Transverse colon (tissue), 4 donors: ENCODE measurements at regions not wholly inside any gene's neighbourhood (a gene's known extent, or its start where the extent isn't known, plus 50 kb on each side); places are given as distances from the start of the nearest gene placed in this dataset.

ENCODE experiments used
- DNase-seq: peaks from one replicate; pipeline ENCODE4 v3.0.0-alpha.2; 2019
- H3K27ac ChIP-seq, 4 donors: fragments of 200-600 bp; sonication (generic); 2 replicates each; pipeline ENCODE4 v1.5.1; 2016 to 2018; ENCODE audit warnings: inconsistent platforms in 4 of 4
- H3K27me3 ChIP-seq: fragments of 200-600 bp; sonication (generic); 2 replicates; pipeline ENCODE4 v1.5.1; 2017; ENCODE audit warnings: inconsistent platforms
- H3K36me3 ChIP-seq, 4 donors: fragments of 200-600 bp; sonication (generic); 2 replicates each; pipeline ENCODE4 v1.5.1; 2017 to 2019; ENCODE audit warnings: inconsistent platforms in 4 of 4
- H3K4me1 ChIP-seq, 4 donors: fragments of 200-600 bp; sonication (generic); 2 replicates each; pipeline ENCODE4 v1.5.1; 2017 to 2020; ENCODE audit warnings: inconsistent platforms in 4 of 4
- H3K4me3 ChIP-seq, 4 donors: fragments of 200-600 bp; sonication (generic); 1 replicate in 1 of 4; 2 replicates in 3 of 4; pipeline versions ENCODE4 v1.5.1 to v1.6.1; 2017 to 2019; ENCODE audit warnings: inconsistent platforms in 4 of 4
- H3K9me3 ChIP-seq, 2 donors: fragments of 200-600 bp; sonication (generic); 2 replicates each; pipeline ENCODE4 v1.5.1; 2017 to 2019; ENCODE audit warnings: inconsistent platforms in 2 of 2
- CTCF ChIP-seq, 5 experiments: fragments of 200-600 bp in 3 of 5; fragments of 450-650 bp in 2 of 5; sonication (generic) in 3 of 5; IDR thresholded peaks; 1 replicate in 2 of 5; 2 replicates in 3 of 5; pipeline ENCODE4 v1.5.1; 2016 to 2017; ENCODE audit warnings: antibody characterized with exemption in 5 of 5, inconsistent platforms in 3 of 5, mild to moderate bottlenecking in 2 of 5, moderate library complexity in 1 of 5
- EP300 ChIP-seq: sonication (generic); formaldehyde crosslinking; IDR thresholded peaks from one replicate; pipeline ENCODE4 v1.6.1; 2017; ENCODE audit warnings: antibody characterized with exemption, low read depth
- POLR2A ChIP-seq: fragments of 450-650 bp; IDR thresholded peaks from one replicate; pipeline ENCODE4 v1.6.1; 2016; ENCODE audit warnings: antibody characterized with exemption, mild to moderate bottlenecking, moderate library complexity
- POLR2AphosphoS5 ChIP-seq, 3 donors: sonication (generic); formaldehyde crosslinking; IDR thresholded peaks; one replicate each; pipeline ENCODE4 v1.6.1; 2016; ENCODE audit warnings: antibody characterized with exemption in 3 of 3
- WGBS, 2 donors: methylation state at CpG; one replicate each; pipeline ENCODE4 v1.1.5; 2018; ENCODE audit warnings: low coverage in 1 of 2; 5-methylcytosine and 5-hydroxymethylcytosine counted together
- in situ Hi-C, 4 donors: fragments of 200-750 bp; cut with MboI; loops; one replicate each; pipeline versions ENCODE4 v1.15.0 to v1.15.1; 2017; ENCODE audit warnings: low sequenced_read_pairs in 3 of 4, low pct_ligation_motif_present in 1 of 4, low pct_unique_long_range_greater_than_20kb in 1 of 4
- intact Hi-C: fragments of 100-400 bp; cut with DNase I; formaldehyde crosslinking; loops from one replicate; pipeline ENCODE4 v1.15.1; 2023; ENCODE audit warnings: low total_unique reads

- in situ Hi-C loops, result no loop called here
- DNase-seq, result no peak
- TF ChIP-seq POLR2AphosphoS5 (IDR thresholded peaks at IDR 0.05) (no peak), POLR2A (no peak), EP300 (no peak), CTCF (IDR thresholded peaks at IDR 0.05) (no peak)
- H3K27me3 ChIP-seq, result no peaks in the 10 kb centered on the region
- no peak overlapping the region for H3K27ac ChIP-seq
- H3K4me3 ChIP-seq, result no peak overlapping the region
- no peaks in the 10 kb centered on the region for H3K36me3 ChIP-seq
- intact Hi-C loops, result no loop called here
- no peaks in the 10 kb centered on the region for H3K9me3 ChIP-seq
- no peaks in the 10 kb centered on the region for H3K4me1 ChIP-seq
Measured at GRCh38 chr13:63481334-63481733, 2065.7 kb upstream of the PCDH20 start.

- in situ Hi-C loops, result no loop called here
- Histone ChIP-seq H3K36me3 (no peaks in the 10 kb centered on the region), H3K27ac (no peak overlapping the region), H3K27me3 (no peaks in the 10 kb centered on the region), H3K4me1 (no peaks in the 10 kb centered on the region), H3K4me3 (no peak overlapping the region), H3K9me3 (no peaks in the 10 kb centered on the region)
- WGBS, 2 donors, result 36 to 60% methylated on average over 1 of the region's 1 CpG
- no peak for DNase-seq
- intact Hi-C loops, result no loop called here
- TF ChIP-seq CTCF (IDR thresholded peaks at IDR 0.05) (no peak), EP300 (no peak), POLR2A (no peak), POLR2AphosphoS5 (IDR thresholded peaks at IDR 0.05) (no peak)
Measured at GRCh38 chr13:63472711-63473110, 2057.1 kb upstream of the PCDH20 start.

GRCh38 chr13:63463782-63464610 lies 2048.3 kb upstream of the PCDH20 start:
- no peak overlapping the region for H3K27ac ChIP-seq
- no peak overlapping the region for H3K4me3 ChIP-seq
- no peaks in the 10 kb centered on the region for H3K4me1 ChIP-seq
- no peaks in the 10 kb centered on the region for H3K9me3 ChIP-seq
- no peaks in the 10 kb centered on the region for H3K27me3 ChIP-seq
- TF ChIP-seq CTCF (IDR thresholded peaks at IDR 0.05) (no peak), EP300 (no peak), POLR2AphosphoS5 (IDR thresholded peaks at IDR 0.05) (no peak), POLR2A (no peak)
- intact Hi-C loops (no loop called here), in situ Hi-C loops (no loop called here)
- WGBS, 2 donors, result 69% methylated on average over 1 of the region's 1 CpG; no CpG with 5 or more reads in 1 of the 2 donors
- H3K36me3 ChIP-seq, result no peaks in the 10 kb centered on the region
- DNase-seq, result no peak

GRCh38 chr13:63460462-63461090 lies 2044.9 kb upstream of the PCDH20 start:
- no peak for DNase-seq
- in situ Hi-C loops, result no loop called here
- WGBS, 2 donors, result 33 to 83% methylated on average over 2 of the region's 2 CpGs
- H3K9me3 ChIP-seq, result no peaks in the 10 kb centered on the region
- no peak for TF ChIP-seq POLR2A
- TF ChIP-seq POLR2AphosphoS5 (IDR thresholded peaks at IDR 0.05), result no peak
- TF ChIP-seq CTCF (IDR thresholded peaks at IDR 0.05), result no peak
- no peak for TF ChIP-seq EP300
- no peaks in the 10 kb centered on the region for H3K4me1 ChIP-seq
- no peaks in the 10 kb centered on the region for H3K27me3 ChIP-seq
- intact Hi-C loops, result no loop called here
- no peaks in the 10 kb centered on the region for H3K36me3 ChIP-seq
- no peak overlapping the region for H3K27ac ChIP-seq
- no peak overlapping the region for H3K4me3 ChIP-seq
